Liver (tissue), 8 donors: ENCODE measurements at regions not wholly inside any gene's neighbourhood (a gene's known extent, or its start where the extent isn't known, plus 50 kb on each side); places are given as distances from the start of the nearest gene placed in this dataset.

Source experiments
- DNase-seq: peaks from one replicate; pipeline ENCODE4 v3.0.0-alpha.2; 2017; ENCODE audit warnings: low spot score
- H3K27ac ChIP-seq, 2 donors: one replicate each; pipeline ENCODE4 v1.7.0; 2013; ENCODE audit warnings: inconsistent platforms in 2 of 2, low read length in 2 of 2, control low read depth in 1 of 2, low read depth in 1 of 2, mild to moderate bottlenecking in 1 of 2
- H3K27me3 ChIP-seq, 4 donors: one replicate each; pipeline versions ENCODE4 v1.6.1 to v1.7.0; 2013; ENCODE audit warnings: low read length in 3 of 4, inconsistent platforms in 1 of 4, mild to moderate bottlenecking in 1 of 4, moderate library complexity in 1 of 4; ENCODE audit not compliant: control insufficient read depth in 4 of 4, insufficient read depth in 4 of 4
- H3K36me3 ChIP-seq, 4 donors: one replicate each; pipeline versions ENCODE4 v1.6.1 to v1.7.0; 2013; ENCODE audit warnings: low read length in 3 of 4, mild to moderate bottlenecking in 3 of 4, low read depth in 1 of 4, moderate library complexity in 1 of 4; ENCODE audit not compliant: control insufficient read depth in 4 of 4, insufficient read depth in 3 of 4
- H3K4me1 ChIP-seq, 4 donors: one replicate each; pipeline versions ENCODE4 v1.6.1 to v1.7.0; 2013; ENCODE audit warnings: low read length in 3 of 4, mild to moderate bottlenecking in 3 of 4, moderate library complexity in 1 of 4; ENCODE audit not compliant: control insufficient read depth in 4 of 4, insufficient read depth in 4 of 4
- H3K4me3 ChIP-seq, 3 donors: one replicate each; pipeline versions ENCODE4 v1.6.1 to v1.7.0; 2013; ENCODE audit warnings: low read length in 3 of 3, control low read depth in 1 of 3, low read depth in 1 of 3, mild to moderate bottlenecking in 1 of 3
- H3K9ac ChIP-seq, 2 donors: one replicate each; pipeline ENCODE4 v1.7.0; 2013; ENCODE audit warnings: low read length in 2 of 2, mild to moderate bottlenecking in 2 of 2, moderate library complexity in 2 of 2, control low read depth in 1 of 2, low read depth in 1 of 2
- H3K9me3 ChIP-seq, 4 donors: one replicate each; pipeline versions ENCODE4 v1.6.1 to v1.7.0; 2013; ENCODE audit warnings: low read length in 3 of 4; ENCODE audit not compliant: control insufficient read depth in 4 of 4
- EGR1 ChIP-seq, 2 donors: IDR thresholded peaks; 2 replicates each; pipeline ENCODE4 v1.6.1; 2016 to 2018; ENCODE audit warnings: antibody characterized with exemption in 2 of 2, low read depth in 2 of 2
- FOXA1 ChIP-seq: IDR thresholded peaks from 2 replicates; pipeline ENCODE4 v1.6.1; 2016; ENCODE audit warnings: antibody characterized with exemption
- FOXA2 ChIP-seq: IDR thresholded peaks from 2 replicates; pipeline ENCODE4 v1.6.1; 2016; ENCODE audit warnings: antibody characterized with exemption
- GABPA ChIP-seq, 2 donors: IDR thresholded peaks in 1 of 2; conservative IDR thresholded peaks in 1 of 2; 2 replicates each; pipeline ENCODE4 v1.6.1; 2016; ENCODE audit warnings: antibody characterized with exemption in 2 of 2, mild to moderate bottlenecking in 1 of 2, moderate library complexity in 1 of 2
- HNF4A ChIP-seq, 2 donors: conservative IDR thresholded peaks; 2 replicates each; pipeline ENCODE4 v1.6.1; 2016; ENCODE audit warnings: antibody characterized with exemption in 2 of 2, mild to moderate bottlenecking in 2 of 2
- HNF4G ChIP-seq: IDR thresholded peaks from 2 replicates; pipeline ENCODE4 v1.6.1; 2016; ENCODE audit warnings: antibody characterized with exemption
- JUND ChIP-seq, 2 donors: IDR thresholded peaks; 2 replicates each; pipeline ENCODE4 v1.6.1; 2016; ENCODE audit warnings: antibody characterized with exemption in 2 of 2
- MAX ChIP-seq: IDR thresholded peaks from 2 replicates; pipeline ENCODE4 v1.6.1; 2016; ENCODE audit warnings: antibody characterized with exemption
- NR2F2 ChIP-seq: IDR thresholded peaks from 2 replicates; pipeline ENCODE4 v1.6.1; 2016; ENCODE audit warnings: antibody characterized with exemption
- RAD21 ChIP-seq, 2 donors: IDR thresholded peaks; 2 replicates each; pipeline ENCODE4 v1.6.1; 2016; ENCODE audit warnings: antibody characterized with exemption in 2 of 2, mild to moderate bottlenecking in 2 of 2
- REST ChIP-seq: IDR thresholded peaks from 2 replicates; pipeline ENCODE4 v1.6.1; 2016; ENCODE audit warnings: antibody characterized with exemption, mild to moderate bottlenecking
- RXRA ChIP-seq, 2 donors: IDR thresholded peaks; 2 replicates each; pipeline ENCODE4 v1.6.1; 2017 to 2018; ENCODE audit warnings: antibody characterized with exemption in 2 of 2, mild to moderate bottlenecking in 1 of 2
- SP1 ChIP-seq: IDR thresholded peaks from 2 replicates; pipeline ENCODE4 v1.6.1; 2018; ENCODE audit warnings: antibody characterized with exemption, mild to moderate bottlenecking
- TAF1 ChIP-seq: conservative IDR thresholded peaks from 2 replicates; pipeline ENCODE4 v1.6.1; 2016; ENCODE audit warnings: antibody characterized with exemption, mild to moderate bottlenecking
- YY1 ChIP-seq: IDR thresholded peaks from 2 replicates; pipeline ENCODE4 v1.6.1; 2016; ENCODE audit warnings: antibody characterized with exemption, mild to moderate bottlenecking
- ZBTB33 ChIP-seq: IDR thresholded peaks from 2 replicates; pipeline ENCODE4 v1.6.1; 2016; ENCODE audit warnings: antibody characterized with exemption
- WGBS: extraction: QIAGEN DNeasy Blood & Tissue Kit; methylation state at CpG from one replicate; pipeline ENCODE4 v1.1.7; 2013; 5-methylcytosine and 5-hydroxymethylcytosine counted together
- TF ChIP-seq, protein P1 (sequence below): IDR thresholded peaks from 2 replicates; pipeline ENCODE4 v1.6.1; 2016; ENCODE audit warnings: antibody characterized with exemption
- TF ChIP-seq, protein P2 (sequence below): fragments of 150-350 bp; IDR thresholded peaks from 2 replicates; pipeline ENCODE4 v1.5.1; 2017; ENCODE audit warnings: improper control_type of control experiment, low read depth, low read length; ENCODE audit not compliant: missing input control
- donor health status: healthy.
- donor health status: healthy.
- donor health status: healthy.
- donor health status: healthy.
- donor health status: healthy.

DNA sequence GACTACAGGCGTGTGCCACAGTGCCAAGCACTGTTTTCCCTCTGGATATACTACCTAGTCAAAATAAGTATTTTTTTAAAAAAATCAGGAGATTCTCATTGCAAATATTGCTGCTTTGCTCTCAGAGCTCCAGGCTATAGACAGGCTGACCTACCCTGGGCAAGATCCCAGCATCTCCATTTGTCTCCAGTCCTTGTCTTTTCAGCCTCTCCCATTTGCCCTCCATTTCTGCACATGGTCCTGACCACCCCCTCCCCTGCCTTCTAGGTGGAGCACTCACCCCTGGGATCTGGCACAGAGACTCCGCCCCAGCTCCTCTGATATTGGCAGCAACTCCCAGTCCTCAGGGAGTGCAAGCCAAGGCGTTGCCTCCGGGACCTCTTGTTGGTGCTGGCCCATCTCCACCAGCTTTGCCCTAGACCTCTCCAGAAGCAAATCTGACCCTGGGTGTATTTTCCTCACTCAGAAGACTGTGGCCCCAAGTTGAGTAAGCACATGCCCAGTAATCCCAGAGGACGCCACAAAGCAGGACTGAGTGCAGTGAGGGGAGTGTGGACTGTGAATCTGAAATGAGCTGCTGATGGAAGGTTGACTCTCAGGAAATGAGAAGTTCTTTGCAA, 120.6 kb downstream of the MTPAP start:
- Histone ChIP-seq H3K27me3 (no peaks in the 10 kb centered on the region), H3K4me1 (no peaks in the 10 kb centered on the region), H3K36me3 (no peaks in the 10 kb centered on the region), H3K9ac (no peak overlapping the region), H3K27ac (no peak overlapping the region), H3K9me3 (no peaks in the 10 kb centered on the region), H3K4me3 (no peak overlapping the region)
- DNase-seq: no peak
- TF ChIP-seq, protein P1, sequence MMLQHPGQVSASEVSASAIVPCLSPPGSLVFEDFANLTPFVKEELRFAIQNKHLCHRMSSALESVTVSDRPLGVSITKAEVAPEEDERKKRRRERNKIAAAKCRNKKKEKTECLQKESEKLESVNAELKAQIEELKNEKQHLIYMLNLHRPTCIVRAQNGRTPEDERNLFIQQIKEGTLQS: no peak
- TF ChIP-seq GABPA (IDR thresholded peaks at IDR 0.05 in 1 of 2, conservative IDR thresholded peaks at IDR 0.05 in 1 of 2) (no peak), HNF4A (conservative IDR thresholded peaks at IDR 0.05) (no peak), YY1 (no peak), JUND (IDR thresholded peaks at IDR 0.05) (no peak), MAX (no peak)
- TF ChIP-seq, protein P2, sequence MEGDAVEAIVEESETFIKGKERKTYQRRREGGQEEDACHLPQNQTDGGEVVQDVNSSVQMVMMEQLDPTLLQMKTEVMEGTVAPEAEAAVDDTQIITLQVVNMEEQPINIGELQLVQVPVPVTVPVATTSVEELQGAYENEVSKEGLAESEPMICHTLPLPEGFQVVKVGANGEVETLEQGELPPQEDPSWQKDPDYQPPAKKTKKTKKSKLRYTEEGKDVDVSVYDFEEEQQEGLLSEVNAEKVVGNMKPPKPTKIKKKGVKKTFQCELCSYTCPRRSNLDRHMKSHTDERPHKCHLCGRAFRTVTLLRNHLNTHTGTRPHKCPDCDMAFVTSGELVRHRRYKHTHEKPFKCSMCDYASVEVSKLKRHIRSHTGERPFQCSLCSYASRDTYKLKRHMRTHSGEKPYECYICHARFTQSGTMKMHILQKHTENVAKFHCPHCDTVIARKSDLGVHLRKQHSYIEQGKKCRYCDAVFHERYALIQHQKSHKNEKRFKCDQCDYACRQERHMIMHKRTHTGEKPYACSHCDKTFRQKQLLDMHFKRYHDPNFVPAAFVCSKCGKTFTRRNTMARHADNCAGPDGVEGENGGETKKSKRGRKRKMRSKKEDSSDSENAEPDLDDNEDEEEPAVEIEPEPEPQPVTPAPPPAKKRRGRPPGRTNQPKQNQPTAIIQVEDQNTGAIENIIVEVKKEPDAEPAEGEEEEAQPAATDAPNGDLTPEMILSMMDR: no peak
- WGBS: 90% methylated on average over 5 of the region's 5 CpGs

GRCh38 chr10:30227481-30227880, 121.6 kb downstream of the MTPAP start:
- no peak for DNase-seq
- H3K4me1 ChIP-seq: no peaks in the 10 kb centered on the region
- no peaks in the 10 kb centered on the region for H3K9me3 ChIP-seq
- 85% methylated on average over 6 of the region's 6 CpGs for WGBS
- H3K9ac ChIP-seq: no peak overlapping the region
- no peak overlapping the region for H3K4me3 ChIP-seq
- no peak overlapping the region for H3K27ac ChIP-seq
- no peaks in the 10 kb centered on the region for H3K27me3 ChIP-seq
- H3K36me3 ChIP-seq: no peaks in the 10 kb centered on the region
- TF ChIP-seq GABPA (IDR thresholded peaks at IDR 0.05 in 1 of 2, conservative IDR thresholded peaks at IDR 0.05 in 1 of 2): no peak
- TF ChIP-seq FOXA1: no peak
- no peak for TF ChIP-seq SP1
- TF ChIP-seq RXRA (IDR thresholded peaks at IDR 0.05): no peak
- no peak for TF ChIP-seq JUND (IDR thresholded peaks at IDR 0.05)
- TF ChIP-seq, protein P2: no peak
- no peak for TF ChIP-seq EGR1 (IDR thresholded peaks at IDR 0.05; ENCODE audit: low read depth in 2 of 2)
- no peak for TF ChIP-seq NR2F2
- no peak for TF ChIP-seq TAF1
- no peak for TF ChIP-seq REST
- TF ChIP-seq ZBTB33: no peak
- TF ChIP-seq, protein P1: no peak
- TF ChIP-seq RAD21 (IDR thresholded peaks at IDR 0.05): no peak
- TF ChIP-seq HNF4G: no peak
- no peak for TF ChIP-seq HNF4A (conservative IDR thresholded peaks at IDR 0.05)
- no peak for TF ChIP-seq MAX
- no peak for TF ChIP-seq YY1
- TF ChIP-seq FOXA2: no peak
